GM12878 (cell line): ENCODE measurements at regions not wholly inside any gene's neighbourhood (a gene's known extent, or its start where the extent isn't known, plus 50 kb on each side); places are given as distances from the start of the nearest gene placed in this dataset.

Experiments
- ATAC-seq: fragments of 200-7000 bp; cut with Tn5 transposase; 3 replicates; pipeline ENCODE4 v1.9.1; 2020; ENCODE audit warnings: mild to moderate bottlenecking, moderate library complexity
- BruUV-seq: library from RNA; stranded (reverse); fragments of 400-500 nt; replicated peaks from 2 replicates; lab custom pipeline; 2021; lab: Mats Ljungman, UMichigan
- CTCF ChIA-PET: fragments of 300-600 bp; sonication (Branson Sonifier 250); formaldehyde crosslinking; extraction: SDS; loops from one replicate; lab custom pipeline; 2021; ENCODE audit warnings: inconsistent platforms; lab: Yijun Ruan, JAX
- POLR2A ChIA-PET: fragments of 350-600 bp; formaldehyde crosslinking; extraction: SDS; loops from one replicate; lab custom pipeline; 2021; ENCODE audit warnings: inconsistent platforms; lab: Charles Lee
- RAD21 ChIA-PET: fragments of 300-600 bp; sonication (Branson Sonifier 250); formaldehyde crosslinking; loops from one replicate; lab custom pipeline; 2023; ENCODE audit warnings: antibody characterized with exemption; ENCODE audit not compliant: unreplicated experiment; lab: Charles Lee
- SMC1A ChIA-PET: fragments of 300-600 bp; sonication (Branson Sonifier 250); formaldehyde crosslinking; loops from one replicate; lab custom pipeline; 2023; ENCODE audit not compliant: unreplicated experiment, uncharacterized antibody; lab: Charles Lee
- DNase-seq: peaks from one replicate; pipeline ENCODE4 v3.0.0-alpha.2; 2011; ENCODE audit warnings: low read depth, low spot score
- FAIRE-seq: peaks from 3 replicates; lab custom pipeline; 2011; peaks lifted over from hg19 to GRCh38; lab: Jason Lieb, UNC
- H2AFZ ChIP-seq: 2 replicates; pipeline ENCODE4 v1.6.0; 2011; ENCODE audit warnings: low read depth, low read length, control low read depth; ENCODE audit not compliant: control insufficient read depth
- H3K27ac ChIP-seq: 2 replicates; pipeline ENCODE4 v1.5.1; 2011; ENCODE audit warnings: control low read depth; ENCODE audit not compliant: control insufficient read depth, insufficient read depth
- H3K27me3 ChIP-seq, 2 experiments: replicated peaks in 1 of 2; 2 replicates each; pipeline versions ENCODE4 v1.6.0 to v1.6.1; 2011; ENCODE audit warnings: low read length in 1 of 2; ENCODE audit not compliant: control insufficient read depth in 2 of 2, insufficient read depth in 2 of 2
- H3K36me3 ChIP-seq, 2 experiments: 2 replicates each; pipeline ENCODE4 v1.5.1; 2011; ENCODE audit warnings: low read length in 1 of 2; ENCODE audit not compliant: control insufficient read depth in 2 of 2, insufficient read depth in 2 of 2
- H3K4me1 ChIP-seq: 2 replicates; pipeline ENCODE4 v1.6.1; 2011; ENCODE audit warnings: mild to moderate bottlenecking, low read length, moderate library complexity, mixed read lengths; ENCODE audit not compliant: control insufficient read depth, insufficient read depth
- H3K4me2 ChIP-seq: 2 replicates; pipeline ENCODE4 v1.6.0; 2011; ENCODE audit warnings: control low read depth; ENCODE audit not compliant: control insufficient read depth, insufficient read depth
- H3K4me3 ChIP-seq: fragments of 200-600 bp; sonication (generic); 2 replicates; pipeline ENCODE4 v1.5.1; 2016
- H3K79me2 ChIP-seq: 2 replicates; pipeline ENCODE4 v1.6.0; 2011; ENCODE audit warnings: low read length; ENCODE audit not compliant: control insufficient read depth, insufficient read depth
- H3K9ac ChIP-seq: 2 replicates; pipeline ENCODE4 v1.8.0; 2011; ENCODE audit warnings: low read length, control low read depth, mixed read lengths; ENCODE audit not compliant: control insufficient read depth, insufficient read depth
- H3K9me3 ChIP-seq: replicated peaks from 3 replicates; pipeline ENCODE4 v1.5.1; 2011; ENCODE audit warnings: mild to moderate bottlenecking, low read length; ENCODE audit not compliant: control insufficient read depth, insufficient read depth
- H4K20me1 ChIP-seq: 2 replicates; pipeline ENCODE4 v1.6.0; 2011; ENCODE audit not compliant: control insufficient read depth, insufficient read depth
- CREB1 ChIP-seq: IDR thresholded peaks from 2 replicates; pipeline ENCODE4 v1.6.1; 2012; ENCODE audit warnings: low read depth, mild to moderate bottlenecking, inconsistent platforms
- HDAC2 ChIP-seq: fragments of 200-600 bp; sonication (generic); IDR thresholded peaks from 2 replicates; pipeline ENCODE4 v1.6.1; 2017
- IRF3 ChIP-seq: fragments of 450-650 bp; IDR thresholded peaks from 2 replicates; pipeline ENCODE4 v1.6.1; 2014; ENCODE audit warnings: mild to moderate bottlenecking
- MEF2A ChIP-seq: IDR thresholded peaks from 2 replicates; pipeline ENCODE4 v1.6.1; 2011; ENCODE audit warnings: low read depth, mild to moderate bottlenecking, low read length, moderate library complexity; ENCODE audit not compliant: insufficient read depth
- MTA3 ChIP-seq: IDR thresholded peaks from 2 replicates; pipeline ENCODE4 v1.6.1; 2012; ENCODE audit warnings: low read length, inconsistent platforms, borderline replicate concordance
- MYB ChIP-seq: fragments of 150-350 bp; IDR thresholded peaks from 2 replicates; pipeline ENCODE4 v1.6.1; 2014; ENCODE audit warnings: mild to moderate bottlenecking, low read depth, low read length, borderline replicate concordance
- NFYA ChIP-seq: IDR thresholded peaks from 2 replicates; pipeline ENCODE4 v1.6.1; 2011; ENCODE audit warnings: low read depth, mild to moderate bottlenecking, low read length, improper control_type of control experiment, borderline replicate concordance
- SIX5 ChIP-seq: IDR thresholded peaks from 2 replicates; pipeline ENCODE4 v1.6.1; 2011; ENCODE audit warnings: mild to moderate bottlenecking, low read depth, low read length, moderate library complexity; ENCODE audit not compliant: severe bottlenecking
- SRF ChIP-seq, 2 experiments: IDR thresholded peaks; 2 replicates each; pipeline ENCODE4 v1.6.1; 2011; ENCODE audit warnings: low read depth in 2 of 2, low read length in 2 of 2, mild to moderate bottlenecking in 1 of 2, moderate library complexity in 1 of 2
- TARDBP ChIP-seq: IDR thresholded peaks from 2 replicates; pipeline ENCODE4 v1.6.1; 2016; ENCODE audit warnings: borderline replicate concordance
- WGBS: methylation state at CpG from one replicate; pipeline ENCODE4 v1.1.6; 2016; ENCODE audit warnings: low lambda C conversion rate; ENCODE audit not compliant: insufficient replicate concordance, insufficient coverage; ENCODE audit errors: missing lambda C conversion rate; 5-methylcytosine and 5-hydroxymethylcytosine counted together
- in situ Hi-C: fragments of 300-500 bp; cut with MboI; formaldehyde crosslinking; loops from 9 replicates; pipeline ENCODE4 v1.14.3; 2018; ENCODE audit warnings: mixed read lengths
- intact Hi-C: fragments of 100-400 bp; cut with micrococcal nuclease; formaldehyde crosslinking; loops from one replicate; pipeline ENCODE4 v1.14.2; 2022; ENCODE audit not compliant: unreplicated experiment
- TF ChIP-seq, protein P1 (sequence below): fragments of 450-650 bp; IDR thresholded peaks from 2 replicates; pipeline ENCODE4 v1.6.1; 2018; ENCODE audit warnings: mild to moderate bottlenecking, low read depth, moderate library complexity; ENCODE audit not compliant: partially characterized antibody

DNA sequence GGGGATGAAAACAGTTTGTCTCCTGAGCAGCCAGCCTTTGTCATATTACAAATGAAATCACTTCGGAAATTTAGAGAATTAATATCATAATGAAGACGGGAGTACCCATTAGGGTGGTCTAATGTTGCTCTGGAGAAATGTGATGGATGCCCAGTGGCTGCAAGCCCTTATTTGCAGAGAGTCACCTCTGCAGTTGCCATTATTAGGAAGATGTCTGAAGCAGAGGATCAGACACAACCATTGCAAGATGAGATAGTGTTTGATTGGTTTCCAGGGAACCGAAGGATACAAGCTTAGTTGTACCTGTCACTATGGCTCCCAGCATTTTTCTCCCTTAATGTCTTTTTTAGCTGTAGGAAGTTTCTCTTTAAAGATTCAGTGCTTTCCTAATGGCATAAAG is 272.4 kb downstream of the FIGN start:
- in situ Hi-C loops, result no loop called here
- H3K27ac ChIP-seq, result no peak overlapping the region
- H4K20me1 ChIP-seq, result no peaks in the 10 kb centered on the region
- ChIA-PET RAD21 (no interaction called here), CTCF (no interaction called here), SMC1A (no interaction called here), POLR2A (no interaction called here)
- H3K27me3 ChIP-seq, result no peaks in the 10 kb centered on the region
- 9% methylated on average over 3 of the region's 3 CpGs for WGBS
- no peak overlapping the region for H3K9ac ChIP-seq
- no TSS peak for BruUV-seq
- FAIRE-seq, result no peak
- H3K4me2 ChIP-seq, result no peak overlapping the region
- no peak for DNase-seq
- H3K9me3 ChIP-seq, result no peaks in the 10 kb centered on the region
- no peak overlapping the region for H2AFZ ChIP-seq
- ATAC-seq, result no peak
- TF ChIP-seq MYB (no peak), MEF2A (no peak), HDAC2 (no peak), SRF (IDR thresholded peaks at IDR 0.05; ENCODE audit: low read depth in 2 of 2, low read length in 2 of 2) (no peak), NFYA (no peak), CREB1 (no peak), MTA3 (no peak), TARDBP (no peak), SIX5 (no peak), IRF3 (no peak)
- TF ChIP-seq, protein P1, sequence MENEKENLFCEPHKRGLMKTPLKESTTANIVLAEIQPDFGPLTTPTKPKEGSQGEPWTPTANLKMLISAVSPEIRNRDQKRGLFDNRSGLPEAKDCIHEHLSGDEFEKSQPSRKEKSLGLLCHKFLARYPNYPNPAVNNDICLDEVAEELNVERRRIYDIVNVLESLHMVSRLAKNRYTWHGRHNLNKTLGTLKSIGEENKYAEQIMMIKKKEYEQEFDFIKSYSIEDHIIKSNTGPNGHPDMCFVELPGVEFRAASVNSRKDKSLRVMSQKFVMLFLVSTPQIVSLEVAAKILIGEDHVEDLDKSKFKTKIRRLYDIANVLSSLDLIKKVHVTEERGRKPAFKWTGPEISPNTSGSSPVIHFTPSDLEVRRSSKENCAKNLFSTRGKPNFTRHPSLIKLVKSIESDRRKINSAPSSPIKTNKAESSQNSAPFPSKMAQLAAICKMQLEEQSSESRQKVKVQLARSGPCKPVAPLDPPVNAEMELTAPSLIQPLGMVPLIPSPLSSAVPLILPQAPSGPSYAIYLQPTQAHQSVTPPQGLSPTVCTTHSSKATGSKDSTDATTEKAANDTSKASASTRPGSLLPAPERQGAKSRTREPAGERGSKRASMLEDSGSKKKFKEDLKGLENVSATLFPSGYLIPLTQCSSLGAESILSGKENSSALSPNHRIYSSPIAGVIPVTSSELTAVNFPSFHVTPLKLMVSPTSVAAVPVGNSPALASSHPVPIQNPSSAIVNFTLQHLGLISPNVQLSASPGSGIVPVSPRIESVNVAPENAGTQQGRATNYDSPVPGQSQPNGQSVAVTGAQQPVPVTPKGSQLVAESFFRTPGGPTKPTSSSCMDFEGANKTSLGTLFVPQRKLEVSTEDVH, result no peak
- TF ChIP-seq, all 136 proteins: peak for 0
- Histone ChIP-seq H3K79me2 (no peaks in the 10 kb centered on the region), H3K36me3 (no peaks in the 10 kb centered on the region), H3K4me3 (no peak overlapping the region), H3K4me1 (no peaks in the 10 kb centered on the region)
- intact Hi-C loops, result no loop called here
